ENCODE measurements at regions not wholly inside any gene's neighbourhood (a gene's known extent, or its start where the extent isn't known, plus 50 kb on each side); places are given as distances from the start of the nearest gene placed in this dataset.

- H3K9me3 ChIP-seq = peaks cover 6% of the 10 kb centered on the region
- no peaks in the 10 kb centered on the region for H3K36me3 ChIP-seq
- H3K4me1 ChIP-seq (ENCODE audit: control insufficient read depth in 1 of 2, low read depth in 2 of 2) = no peaks in the 10 kb centered on the region
- ATAC-seq (ENCODE audit: insufficient number of reproducible peaks, low FRiP score, low read depth) (no peak), DNase-seq (ENCODE audit: low spot score) (no peak)
- H3K27me3 ChIP-seq (replicated peaks; ENCODE audit: insufficient read depth) = no peaks in the 10 kb centered on the region
- H3K27ac ChIP-seq = no peak overlapping the region
- TF ChIP-seq, protein P1, sequence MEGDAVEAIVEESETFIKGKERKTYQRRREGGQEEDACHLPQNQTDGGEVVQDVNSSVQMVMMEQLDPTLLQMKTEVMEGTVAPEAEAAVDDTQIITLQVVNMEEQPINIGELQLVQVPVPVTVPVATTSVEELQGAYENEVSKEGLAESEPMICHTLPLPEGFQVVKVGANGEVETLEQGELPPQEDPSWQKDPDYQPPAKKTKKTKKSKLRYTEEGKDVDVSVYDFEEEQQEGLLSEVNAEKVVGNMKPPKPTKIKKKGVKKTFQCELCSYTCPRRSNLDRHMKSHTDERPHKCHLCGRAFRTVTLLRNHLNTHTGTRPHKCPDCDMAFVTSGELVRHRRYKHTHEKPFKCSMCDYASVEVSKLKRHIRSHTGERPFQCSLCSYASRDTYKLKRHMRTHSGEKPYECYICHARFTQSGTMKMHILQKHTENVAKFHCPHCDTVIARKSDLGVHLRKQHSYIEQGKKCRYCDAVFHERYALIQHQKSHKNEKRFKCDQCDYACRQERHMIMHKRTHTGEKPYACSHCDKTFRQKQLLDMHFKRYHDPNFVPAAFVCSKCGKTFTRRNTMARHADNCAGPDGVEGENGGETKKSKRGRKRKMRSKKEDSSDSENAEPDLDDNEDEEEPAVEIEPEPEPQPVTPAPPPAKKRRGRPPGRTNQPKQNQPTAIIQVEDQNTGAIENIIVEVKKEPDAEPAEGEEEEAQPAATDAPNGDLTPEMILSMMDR (IDR thresholded peaks at IDR 0.05) = no peak
- H3K4me3 ChIP-seq = no peak overlapping the region
These were observed 542.6 kb upstream of the SYT4 start for GRCh38 chr18:43819873-43820272.

GRCh38 chr18:43825768-43826167, 548.5 kb upstream of the SYT4 start:
- TF ChIP-seq, protein P1 (IDR thresholded peaks at IDR 0.05) = no peak
- Histone ChIP-seq H3K36me3 (no peaks in the 10 kb centered on the region), H3K4me1 (ENCODE audit: control insufficient read depth in 1 of 2, low read depth in 2 of 2) (no peaks in the 10 kb centered on the region), H3K4me3 (no peak overlapping the region), H3K27ac (no peak overlapping the region), H3K27me3 (replicated peaks; ENCODE audit: insufficient read depth) (no peaks in the 10 kb centered on the region), H3K9me3 (no peaks in the 10 kb centered on the region)
- DNase-seq (ENCODE audit: low spot score) (no peak), ATAC-seq (ENCODE audit: insufficient number of reproducible peaks, low FRiP score, low read depth) (no peak)

DNA sequence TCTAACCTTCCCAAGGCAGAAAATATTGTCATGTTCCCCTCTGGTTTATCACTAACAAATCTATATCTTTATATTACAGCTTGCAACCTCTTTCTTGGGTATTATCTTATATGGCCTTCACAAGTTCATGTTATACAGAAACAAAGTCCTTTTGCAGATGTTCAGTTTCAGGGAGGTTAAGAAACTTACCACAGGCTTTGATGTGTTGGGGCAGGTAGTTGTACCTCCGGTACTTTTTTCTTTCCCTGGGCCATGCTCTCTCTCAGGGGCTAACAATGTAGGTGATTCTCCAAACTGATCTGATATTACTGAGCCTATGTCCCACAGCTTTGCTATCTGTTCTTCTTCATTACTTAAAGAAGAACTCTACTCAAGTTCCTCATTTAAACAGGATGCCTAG, 548.9 kb upstream of the SYT4 start:
- H3K9me3 ChIP-seq = no peaks in the 10 kb centered on the region
- no peaks in the 10 kb centered on the region for H3K4me1 ChIP-seq (ENCODE audit: control insufficient read depth in 1 of 2, low read depth in 2 of 2)
- no peak overlapping the region for H3K27ac ChIP-seq
- ATAC-seq (ENCODE audit: insufficient number of reproducible peaks, low FRiP score, low read depth) = no peak
- DNase-seq (ENCODE audit: low spot score) = no peak
- no peak overlapping the region for H3K4me3 ChIP-seq
- no peaks in the 10 kb centered on the region for H3K36me3 ChIP-seq
- no peaks in the 10 kb centered on the region for H3K27me3 ChIP-seq (replicated peaks; ENCODE audit: insufficient read depth)
- TF ChIP-seq, protein P1 (IDR thresholded peaks at IDR 0.05) = no peak

- ATAC-seq (ENCODE audit: insufficient number of reproducible peaks, low FRiP score, low read depth) (no peak), DNase-seq (ENCODE audit: low spot score) (no peak)
- no peak overlapping the region for H3K27ac ChIP-seq
- H3K4me3 ChIP-seq = no peak overlapping the region
- no peaks in the 10 kb centered on the region for H3K4me1 ChIP-seq (ENCODE audit: control insufficient read depth in 1 of 2, low read depth in 2 of 2)
- TF ChIP-seq, protein P1 (IDR thresholded peaks at IDR 0.05) = no peak
- H3K36me3 ChIP-seq = no peaks in the 10 kb centered on the region
- H3K9me3 ChIP-seq = no peaks in the 10 kb centered on the region
- no peaks in the 10 kb centered on the region for H3K27me3 ChIP-seq (replicated peaks; ENCODE audit: insufficient read depth)
These were observed 550.0 kb upstream of the SYT4 start for GRCh38 chr18:43827311-43827710.

DNA sequence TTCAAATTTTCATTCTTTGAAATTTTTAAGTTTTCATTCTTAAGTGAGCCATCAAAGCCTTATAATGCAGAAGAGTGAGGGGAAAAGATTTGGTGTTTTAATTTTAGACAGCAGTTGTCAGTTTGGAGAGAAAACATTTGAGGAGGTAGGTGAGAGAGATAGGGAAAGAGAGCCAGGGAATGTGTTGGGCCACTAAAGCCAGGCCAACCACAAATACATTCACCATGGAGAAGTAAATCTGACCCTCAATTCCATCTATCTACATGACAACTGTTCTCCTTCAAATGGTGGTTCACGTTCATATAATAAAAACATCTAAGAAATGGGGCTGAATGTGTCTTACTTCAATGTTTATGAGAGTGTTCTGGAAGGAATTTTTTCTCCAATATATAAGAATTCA, 553.0 kb upstream of the SYT4 start:
- Histone ChIP-seq H3K27me3 (replicated peaks; ENCODE audit: insufficient read depth) (no peaks in the 10 kb centered on the region), H3K27ac (no peak overlapping the region), H3K36me3 (no peaks in the 10 kb centered on the region), H3K4me1 (ENCODE audit: control insufficient read depth in 1 of 2, low read depth in 2 of 2) (no peaks in the 10 kb centered on the region), H3K4me3 (no peak overlapping the region), H3K9me3 (no peaks in the 10 kb centered on the region)
- ATAC-seq (ENCODE audit: insufficient number of reproducible peaks, low FRiP score, low read depth) (no peak), DNase-seq (ENCODE audit: low spot score) (no peak)
- TF ChIP-seq, protein P1 (IDR thresholded peaks at IDR 0.05) = no peak

All from thoracic aorta (tissue), 2 donors.